SK-N-MC (cell line): ENCODE measurements at regions not wholly inside any gene's neighbourhood (a gene's known extent, or its start where the extent isn't known, plus 50 kb on each side); places are given as distances from the start of the nearest gene placed in this dataset.

Experiments
- DNase-seq: peaks from one replicate; pipeline ENCODE4 v3.0.0-alpha.2; 2011; ENCODE audit warnings: low read depth, low spot score
- H3K27ac ChIP-seq: fragments of 200-600 bp; sonication (generic); 2 replicates; pipeline ENCODE4 v1.5.1; 2016; ENCODE audit warnings: mixed run types
- H3K36me3 ChIP-seq: fragments of 200-600 bp; sonication (generic); 2 replicates; pipeline ENCODE4 v1.6.1; 2017; ENCODE audit warnings: antibody characterized with exemption, low read length, mixed read lengths; ENCODE audit not compliant: insufficient read depth
- H3K4me3 ChIP-seq: fragments of 200-600 bp; sonication (generic); 2 replicates; pipeline ENCODE4 v1.5.1; 2016
- H3K9ac ChIP-seq: fragments of 200-600 bp; sonication (generic); 2 replicates; pipeline ENCODE4 v1.8.0; 2017; ENCODE audit warnings: mixed run types, mixed read lengths; ENCODE audit not compliant: insufficient read length
- H3K9me3 ChIP-seq: fragments of 200-600 bp; sonication (generic); 2 replicates; pipeline ENCODE4 v1.6.1; 2017; ENCODE audit warnings: low read depth, mild to moderate bottlenecking, antibody characterized with exemption, low read length, moderate library complexity, mixed read lengths
- EZH2 ChIP-seq: fragments of 200-600 bp; sonication (generic); IDR thresholded peaks from one replicate; pipeline ENCODE4 v1.6.1; 2017; ENCODE audit warnings: antibody characterized with exemption
- FOXP2 ChIP-seq: optimal IDR thresholded peaks from 2 replicates; pipeline ENCODE3; 2011; ENCODE audit warnings: mild to moderate bottlenecking, moderate library complexity; ENCODE audit not compliant: insufficient read depth; ENCODE audit errors: extremely low read length, control extremely low read depth
- POLR2AphosphoS5 ChIP-seq: IDR thresholded peaks from 2 replicates; pipeline ENCODE4 v1.6.1; 2012; ENCODE audit warnings: mild to moderate bottlenecking, low read depth, low read length, borderline replicate concordance

DNA sequence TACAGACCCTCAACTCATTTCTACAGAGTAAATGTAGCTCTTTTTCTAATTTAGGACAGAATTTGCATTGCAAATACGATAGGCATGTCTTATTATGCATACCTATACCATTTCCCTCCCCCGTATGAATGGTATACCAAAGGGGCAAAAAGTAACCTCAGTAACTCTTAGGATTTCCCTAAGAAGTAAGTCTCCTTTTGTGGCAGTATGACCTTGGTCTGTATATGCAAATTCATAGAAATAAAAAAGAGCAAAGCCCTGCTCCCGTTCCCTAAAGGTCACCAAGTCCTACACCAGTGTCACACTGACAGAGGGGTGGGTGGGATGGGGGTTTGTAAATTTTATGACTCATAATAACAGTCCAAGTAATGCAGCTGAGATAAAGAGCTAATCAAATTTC, 365.8 kb upstream of the CCDC196 start:
- DNase-seq, result no peak
- Histone ChIP-seq H3K27ac (no peak overlapping the region), H3K4me3 (no peak overlapping the region), H3K36me3 (no peaks in the 10 kb centered on the region), H3K9me3 (no peaks in the 10 kb centered on the region), H3K9ac (no peak overlapping the region)
- TF ChIP-seq FOXP2 (no peak), POLR2AphosphoS5 (no peak), EZH2 (no peak)

DNA sequence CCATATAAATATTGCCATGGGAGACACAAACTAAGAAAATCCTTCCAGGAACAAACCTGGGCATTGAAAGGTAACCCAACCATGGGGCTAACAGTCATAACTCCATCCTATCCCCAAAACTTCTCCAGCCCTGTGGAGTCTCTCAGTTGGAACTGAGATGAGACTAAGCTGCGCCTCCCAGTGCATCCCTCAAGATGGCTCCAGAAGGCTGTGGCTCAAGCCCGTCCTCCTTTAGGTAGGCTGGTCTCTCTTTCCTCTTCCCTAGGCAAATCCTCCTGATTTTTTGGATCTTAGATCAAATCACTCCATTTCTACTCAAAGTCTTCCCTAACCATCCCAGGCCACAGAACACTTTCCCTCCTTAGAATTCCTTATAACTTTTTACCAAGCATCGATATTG, 364.3 kb upstream of the CCDC196 start:
- Histone ChIP-seq H3K9ac (no peak overlapping the region), H3K4me3 (no peak overlapping the region), H3K9me3 (no peaks in the 10 kb centered on the region), H3K27ac (no peak overlapping the region), H3K36me3 (no peaks in the 10 kb centered on the region)
- TF ChIP-seq POLR2AphosphoS5 (no peak), EZH2 (no peak), FOXP2 (no peak)
- no peak for DNase-seq

DNA sequence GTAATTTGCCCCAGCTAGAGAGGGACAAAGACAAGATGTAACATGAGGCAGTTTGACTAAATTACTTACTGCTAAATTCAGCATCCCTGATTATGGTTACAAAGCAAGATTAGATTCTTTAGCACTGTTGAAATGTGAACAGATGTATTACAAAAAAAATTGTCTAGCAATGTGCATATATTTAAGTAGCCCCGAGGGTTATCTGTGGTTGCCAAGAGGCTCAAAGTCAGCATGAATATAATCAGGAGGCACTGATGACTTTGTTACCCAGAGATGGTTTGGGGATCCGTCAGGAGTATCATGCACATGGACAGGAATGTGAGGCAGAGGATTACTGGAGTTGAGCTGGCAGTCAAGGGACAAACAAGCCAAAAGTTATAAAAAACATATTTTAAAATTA, 356.9 kb upstream of the CCDC196 start:
- no peaks in the 10 kb centered on the region for H3K9me3 ChIP-seq
- no peak overlapping the region for H3K4me3 ChIP-seq
- no peak overlapping the region for H3K27ac ChIP-seq
- no peaks in the 10 kb centered on the region for H3K36me3 ChIP-seq
- DNase-seq, result no peak
- no peak overlapping the region for H3K9ac ChIP-seq
- TF ChIP-seq EZH2 (no peak), POLR2AphosphoS5 (no peak), FOXP2 (no peak)

DNA sequence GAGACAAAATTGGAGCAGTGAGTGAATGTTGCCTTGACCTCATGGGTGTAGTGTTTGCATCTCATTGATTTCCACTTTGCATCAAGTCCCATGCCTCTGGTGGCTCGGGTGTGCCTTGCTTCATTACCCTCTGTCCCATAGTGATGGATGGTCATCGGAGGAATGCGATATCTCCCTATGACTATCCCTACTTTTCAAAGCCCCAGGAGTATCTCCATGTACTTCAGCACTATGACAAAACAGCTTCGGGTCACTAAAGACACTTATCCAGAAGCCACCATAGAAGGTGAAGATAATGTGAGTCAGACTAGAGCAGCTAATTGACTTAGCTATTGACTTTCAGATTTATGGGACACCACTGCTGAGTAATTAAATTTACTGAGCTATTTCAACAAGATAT, 355.1 kb upstream of the CCDC196 start:
- Histone ChIP-seq H3K27ac (no peak overlapping the region), H3K9ac (no peak overlapping the region), H3K4me3 (no peak overlapping the region), H3K36me3 (no peaks in the 10 kb centered on the region), H3K9me3 (no peaks in the 10 kb centered on the region)
- TF ChIP-seq POLR2AphosphoS5, result no peak
- no peak for DNase-seq

DNA sequence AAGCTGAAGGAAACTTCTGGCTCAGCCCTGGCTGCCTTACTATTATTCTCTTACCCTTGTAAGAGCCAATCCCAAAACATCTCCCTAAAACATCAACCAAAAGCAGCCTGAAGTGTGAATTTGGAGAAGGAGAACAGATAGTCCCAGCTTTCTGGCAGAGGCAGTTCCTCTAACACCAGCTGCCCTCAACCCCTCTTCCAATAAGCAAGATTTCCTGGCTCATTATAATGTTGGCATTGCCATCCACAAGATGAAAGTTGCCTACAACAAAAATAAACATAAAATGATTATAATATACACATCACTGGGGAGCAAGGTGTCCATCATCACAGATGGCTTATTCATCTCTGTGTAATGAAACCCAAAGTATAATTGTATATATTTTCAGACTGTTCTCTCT, 352.5 kb upstream of the CCDC196 start:
- no peaks in the 10 kb centered on the region for H3K36me3 ChIP-seq
- H3K4me3 ChIP-seq, result no peak overlapping the region
- no peaks in the 10 kb centered on the region for H3K9me3 ChIP-seq
- no peak overlapping the region for H3K9ac ChIP-seq
- TF ChIP-seq FOXP2, result no peak
- no peak for TF ChIP-seq POLR2AphosphoS5
- TF ChIP-seq EZH2, result no peak
- no peak overlapping the region for H3K27ac ChIP-seq
- DNase-seq, result no peak

DNA sequence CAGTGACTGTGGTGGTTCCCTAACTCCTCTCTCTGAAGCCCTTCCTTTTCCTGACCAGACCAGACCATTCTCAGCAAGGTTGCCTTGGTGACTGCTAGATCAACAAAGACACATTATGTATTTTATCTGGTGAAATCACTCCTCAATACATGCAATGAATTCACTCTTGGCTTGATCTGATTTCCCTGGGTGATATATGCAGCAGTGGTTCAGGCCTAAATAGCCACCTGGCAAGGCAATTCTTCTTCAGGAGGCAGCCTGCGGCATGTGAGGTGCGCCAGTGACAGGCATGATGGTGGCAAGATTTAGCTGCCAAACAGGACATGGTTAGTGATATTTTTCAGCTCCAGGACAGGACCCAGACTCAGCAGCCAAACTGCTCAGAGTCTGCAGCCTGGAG, 350.3 kb upstream of the CCDC196 start:
- TF ChIP-seq EZH2, result no peak
- TF ChIP-seq FOXP2, result no peak
- TF ChIP-seq POLR2AphosphoS5, result no peak
- no peak for DNase-seq
- Histone ChIP-seq H3K9me3 (no peaks in the 10 kb centered on the region), H3K4me3 (no peak overlapping the region), H3K27ac (no peak overlapping the region), H3K36me3 (no peaks in the 10 kb centered on the region), H3K9ac (no peak overlapping the region)

DNA sequence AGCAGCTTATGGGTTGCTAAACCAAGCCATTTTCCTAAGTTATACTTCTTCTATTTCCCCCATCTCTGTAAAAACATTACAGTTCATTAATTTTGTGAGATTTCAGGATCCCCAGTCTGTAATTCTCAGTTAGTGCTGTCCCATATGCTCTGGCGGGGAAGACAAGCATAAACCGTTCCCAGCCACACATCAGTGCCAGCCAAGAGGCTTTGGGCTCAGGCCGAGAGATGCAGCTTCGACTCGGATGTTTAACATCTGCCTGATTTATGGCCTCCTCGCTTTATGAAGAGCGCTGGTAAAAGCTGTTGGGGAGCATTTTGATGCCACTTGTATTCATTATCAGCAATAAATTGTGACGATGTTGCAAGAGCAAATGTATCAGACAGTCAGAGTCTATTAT, 349.1 kb upstream of the CCDC196 start:
- no peak for DNase-seq
- H3K9me3 ChIP-seq, result no peaks in the 10 kb centered on the region
- H3K4me3 ChIP-seq, result no peak overlapping the region
- TF ChIP-seq EZH2 (no peak), FOXP2 (no peak), POLR2AphosphoS5 (no peak)
- H3K27ac ChIP-seq, result no peak overlapping the region
- H3K9ac ChIP-seq, result no peak overlapping the region
- no peaks in the 10 kb centered on the region for H3K36me3 ChIP-seq

DNA sequence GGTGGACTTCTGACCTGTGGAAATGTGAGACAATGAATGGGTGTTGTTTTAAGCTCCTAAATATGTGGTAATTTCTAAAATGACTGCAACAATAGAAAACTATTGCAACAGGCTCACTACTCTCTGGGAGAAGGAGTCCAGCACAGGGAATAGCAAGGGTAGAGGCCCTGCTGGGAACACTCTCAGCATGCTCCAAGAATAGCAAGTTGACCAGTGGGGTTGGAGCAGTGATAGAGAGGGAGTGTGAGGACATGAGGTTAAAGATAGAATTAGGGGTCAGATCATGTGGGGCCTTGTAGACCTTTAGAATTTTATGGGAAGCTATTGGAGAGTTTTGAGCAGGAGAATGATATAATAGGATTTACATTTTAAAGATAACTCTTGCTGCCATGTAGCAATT, 346.7 kb upstream of the CCDC196 start:
- H3K27ac ChIP-seq, result no peak overlapping the region
- no peak overlapping the region for H3K4me3 ChIP-seq
- no peak overlapping the region for H3K9ac ChIP-seq
- no peak for DNase-seq
- no peaks in the 10 kb centered on the region for H3K9me3 ChIP-seq
- no peaks in the 10 kb centered on the region for H3K36me3 ChIP-seq
- TF ChIP-seq POLR2AphosphoS5, result no peak
- TF ChIP-seq FOXP2, result no peak
- no peak for TF ChIP-seq EZH2

DNA sequence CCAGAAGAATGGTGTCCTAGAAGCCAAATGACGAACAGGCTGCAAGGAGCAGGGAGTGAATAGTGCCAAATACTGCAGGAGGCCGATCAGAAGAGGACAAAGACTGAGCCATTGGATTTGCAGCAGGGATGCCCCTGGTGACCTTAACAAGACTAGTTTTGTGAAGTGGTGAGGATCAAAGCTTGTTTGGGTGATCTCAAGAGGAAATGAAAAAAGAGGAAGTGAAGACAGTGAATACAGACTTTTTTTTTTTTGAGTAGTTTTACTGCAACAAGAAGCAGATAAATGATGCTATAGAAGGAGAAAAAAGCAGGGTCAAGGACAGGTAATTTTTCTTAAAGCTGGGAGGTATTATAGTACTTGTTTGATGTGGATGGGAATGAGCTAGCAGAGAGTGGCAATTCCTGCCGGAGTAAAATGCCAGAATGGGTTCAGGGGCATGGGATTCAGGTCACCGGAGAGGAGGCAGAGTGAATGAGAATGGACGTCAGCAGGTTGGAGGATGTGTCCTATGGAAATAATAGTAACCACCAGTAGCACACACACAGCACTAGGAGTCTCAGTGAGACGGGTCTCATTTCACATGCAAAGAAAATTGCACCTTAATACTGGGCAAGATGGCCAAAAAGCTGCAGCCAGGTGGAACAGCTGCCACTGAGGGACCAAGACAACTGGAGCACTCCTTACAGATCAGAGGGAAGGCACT, 345.8 kb upstream of the CCDC196 start:
- TF ChIP-seq EZH2, result no peak
- TF ChIP-seq POLR2AphosphoS5, result no peak
- no peak for TF ChIP-seq FOXP2
- no peak overlapping the region for H3K4me3 ChIP-seq
- DNase-seq, result no peak
- no peak overlapping the region for H3K9ac ChIP-seq
- no peaks in the 10 kb centered on the region for H3K36me3 ChIP-seq
- no peak overlapping the region for H3K27ac ChIP-seq
- H3K9me3 ChIP-seq, result no peaks in the 10 kb centered on the region
